Fibroblast of mammary gland (primary cell): ENCODE measurements at regions not wholly inside any gene's neighbourhood (a gene's known extent, or its start where the extent isn't known, plus 50 kb on each side); places are given as distances from the start of the nearest gene placed in this dataset.

ENCODE experiments used
- DNase-seq: peaks from one replicate; pipeline ENCODE4 v3.0.0-alpha.2; 2010; ENCODE audit warnings: low read depth
- H3K4me3 ChIP-seq: 2 replicates; pipeline ENCODE4 v1.5.1; 2011; ENCODE audit warnings: low read depth, mild to moderate bottlenecking, low read length, moderate library complexity; ENCODE audit not compliant: control insufficient read depth
- TF ChIP-seq, protein P1 (sequence below): conservative IDR thresholded peaks from 2 replicates; pipeline ENCODE4 v1.5.1; 2011; ENCODE audit warnings: low read depth, low read length, inconsistent platforms; ENCODE audit not compliant: control insufficient read depth, insufficient read depth

DNA sequence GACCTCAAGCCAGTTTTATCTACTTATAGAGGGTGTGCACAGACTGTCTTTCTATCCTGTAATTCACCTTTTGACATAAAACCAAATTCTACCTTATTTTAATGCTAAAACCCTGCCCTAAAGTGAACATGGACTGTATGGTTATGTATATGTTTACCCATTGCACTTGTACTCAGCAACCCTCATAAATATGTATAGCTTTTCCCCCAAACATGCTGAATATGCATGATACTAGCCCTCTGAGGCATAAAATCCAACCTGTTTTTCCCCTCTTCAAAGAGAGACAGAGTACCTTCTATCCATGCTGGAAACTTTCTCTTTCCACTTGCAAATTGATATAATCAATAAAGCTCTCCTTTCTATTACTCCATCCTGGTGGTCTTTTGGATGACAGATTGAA, 267.9 kb upstream of the BMP2 start:
- no peak for DNase-seq
- TF ChIP-seq, protein P1, sequence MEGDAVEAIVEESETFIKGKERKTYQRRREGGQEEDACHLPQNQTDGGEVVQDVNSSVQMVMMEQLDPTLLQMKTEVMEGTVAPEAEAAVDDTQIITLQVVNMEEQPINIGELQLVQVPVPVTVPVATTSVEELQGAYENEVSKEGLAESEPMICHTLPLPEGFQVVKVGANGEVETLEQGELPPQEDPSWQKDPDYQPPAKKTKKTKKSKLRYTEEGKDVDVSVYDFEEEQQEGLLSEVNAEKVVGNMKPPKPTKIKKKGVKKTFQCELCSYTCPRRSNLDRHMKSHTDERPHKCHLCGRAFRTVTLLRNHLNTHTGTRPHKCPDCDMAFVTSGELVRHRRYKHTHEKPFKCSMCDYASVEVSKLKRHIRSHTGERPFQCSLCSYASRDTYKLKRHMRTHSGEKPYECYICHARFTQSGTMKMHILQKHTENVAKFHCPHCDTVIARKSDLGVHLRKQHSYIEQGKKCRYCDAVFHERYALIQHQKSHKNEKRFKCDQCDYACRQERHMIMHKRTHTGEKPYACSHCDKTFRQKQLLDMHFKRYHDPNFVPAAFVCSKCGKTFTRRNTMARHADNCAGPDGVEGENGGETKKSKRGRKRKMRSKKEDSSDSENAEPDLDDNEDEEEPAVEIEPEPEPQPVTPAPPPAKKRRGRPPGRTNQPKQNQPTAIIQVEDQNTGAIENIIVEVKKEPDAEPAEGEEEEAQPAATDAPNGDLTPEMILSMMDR = no peak
- H3K4me3 ChIP-seq = no peak overlapping the region

- TF ChIP-seq, protein P1 = no peak
- DNase-seq = no peak
Observed at GRCh38 chr20:6496874-6497273, 270.6 kb upstream of the BMP2 start.

GRCh38 chr20:6495907-6496306, 271.6 kb upstream of the BMP2 start:
- no peak for DNase-seq
- TF ChIP-seq, protein P1 = no peak
- no peak overlapping the region for H3K4me3 ChIP-seq

More at GRCh38 chr20:6496874-6497273, 270.6 kb upstream of the BMP2 start:
- H3K4me3 ChIP-seq = no peak overlapping the region

GRCh38 chr20:6492271-6493055, 275.0 kb upstream of the BMP2 start:
- TF ChIP-seq, protein P1 = no peak
- no peak overlapping the region for H3K4me3 ChIP-seq
- DNase-seq = no peak

DNA sequence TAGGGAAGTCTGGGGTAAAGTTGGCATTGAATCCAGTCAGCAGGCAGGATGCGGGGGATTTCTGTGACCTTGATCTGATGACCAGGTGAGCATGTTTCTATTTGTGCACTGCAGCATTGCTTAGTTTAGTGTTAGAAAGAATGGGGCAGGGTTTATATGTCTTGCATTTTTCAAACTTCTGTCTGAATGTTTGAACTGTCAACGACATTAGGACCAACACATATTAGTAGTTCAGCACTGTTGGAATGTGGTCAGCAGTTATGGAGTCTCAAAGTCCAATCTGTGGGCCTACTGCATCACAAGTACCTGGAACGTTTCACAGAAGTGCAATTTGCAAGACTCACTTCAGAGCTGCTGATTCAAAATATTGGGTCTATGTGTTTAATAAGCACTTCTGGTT, 276.6 kb upstream of the BMP2 start:
- TF ChIP-seq, protein P1 = no peak
- no peak for DNase-seq
- H3K4me3 ChIP-seq = no peak overlapping the region

DNA sequence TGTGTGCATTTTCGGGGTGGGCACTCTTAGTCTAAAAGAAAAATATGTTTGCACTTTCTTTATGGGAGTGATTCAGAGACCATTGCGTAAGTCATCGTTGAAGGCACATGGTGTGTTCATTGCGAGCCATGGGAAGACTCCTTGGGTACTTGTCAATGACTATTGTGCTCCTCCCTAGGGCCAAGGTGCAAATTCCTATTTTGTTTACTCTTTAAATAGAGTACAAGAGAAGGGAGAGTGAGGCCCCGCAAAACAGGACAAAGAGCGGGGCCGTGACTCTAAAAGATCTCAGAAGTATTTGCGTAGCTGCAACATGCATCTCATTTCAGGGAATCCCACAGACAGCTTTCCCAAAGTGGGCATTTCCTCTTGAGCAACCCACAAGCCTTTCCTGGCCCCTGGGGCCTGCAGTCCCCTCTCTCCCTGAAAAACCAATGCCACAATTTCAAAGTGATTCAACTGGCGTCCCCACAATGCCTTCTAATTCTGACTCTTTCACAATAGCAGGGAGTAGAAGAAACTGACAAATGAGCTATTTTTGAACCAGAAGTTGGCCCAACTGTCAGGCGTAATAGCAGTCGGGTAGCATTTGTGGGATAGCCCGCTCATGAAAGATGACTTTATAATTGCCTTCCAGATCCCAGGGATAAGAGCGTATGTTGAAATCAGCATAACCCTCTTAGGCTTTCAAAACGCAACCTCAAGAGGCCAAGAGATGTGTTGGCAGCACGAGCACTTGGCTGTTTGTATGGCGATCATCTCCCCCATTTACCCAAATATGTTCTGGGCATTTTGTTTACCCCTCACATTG, 277.9 kb upstream of the BMP2 start:
- TF ChIP-seq, protein P1 = no peak
- no peak overlapping the region for H3K4me3 ChIP-seq
- no peak for DNase-seq
